ENCODE measurements at regions not wholly inside any gene's neighbourhood (a gene's known extent, or its start where the extent isn't known, plus 50 kb on each side); places are given as distances from the start of the nearest gene placed in this dataset.
"Not testable (repeated sequence)": the region's sequence is repeated elsewhere in the genome, so short reads cannot be mapped to it uniquely, and the experiment has no call there.

DNA sequence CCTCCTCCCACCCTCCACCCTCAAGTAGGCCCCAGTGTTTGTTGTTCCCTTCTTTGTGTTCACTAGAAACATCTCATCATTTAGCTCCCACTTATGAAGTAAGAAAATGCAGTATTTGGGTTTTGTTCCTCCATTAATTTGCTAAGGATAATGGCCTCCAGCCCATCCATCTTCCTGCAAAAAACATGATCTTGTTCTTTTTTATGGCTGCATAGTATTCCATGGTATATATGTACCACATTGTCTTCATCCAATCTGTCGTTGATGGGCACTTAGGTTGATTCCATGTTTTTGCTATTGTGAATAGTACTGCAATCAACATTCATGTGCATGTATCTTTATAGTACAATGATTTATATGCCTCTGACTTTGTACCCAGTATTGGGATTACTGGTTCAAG, 416.8 kb upstream of the SASH1 start:
- no peak for DNase-seq

DNA sequence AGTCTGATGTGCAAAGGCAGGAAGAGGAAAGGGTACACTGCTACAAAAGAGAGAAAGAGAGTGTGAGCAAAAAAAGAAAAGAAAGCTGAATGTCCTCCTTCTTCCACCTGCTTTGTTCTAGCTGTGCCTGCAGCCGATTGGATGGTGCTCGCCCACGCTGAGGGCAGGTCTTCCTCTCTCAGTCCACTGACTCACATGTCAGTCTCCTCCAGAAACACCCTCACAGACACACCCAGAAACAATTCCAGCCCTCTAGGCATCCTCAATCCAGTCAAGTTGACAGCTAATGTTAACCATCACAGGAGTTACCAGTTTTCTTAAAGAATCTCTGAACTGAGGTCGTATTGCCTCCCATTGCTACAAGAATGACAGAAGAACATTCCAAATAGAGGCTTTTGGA, 411.9 kb upstream of the SASH1 start:
- DNase-seq, result no peak

DNA sequence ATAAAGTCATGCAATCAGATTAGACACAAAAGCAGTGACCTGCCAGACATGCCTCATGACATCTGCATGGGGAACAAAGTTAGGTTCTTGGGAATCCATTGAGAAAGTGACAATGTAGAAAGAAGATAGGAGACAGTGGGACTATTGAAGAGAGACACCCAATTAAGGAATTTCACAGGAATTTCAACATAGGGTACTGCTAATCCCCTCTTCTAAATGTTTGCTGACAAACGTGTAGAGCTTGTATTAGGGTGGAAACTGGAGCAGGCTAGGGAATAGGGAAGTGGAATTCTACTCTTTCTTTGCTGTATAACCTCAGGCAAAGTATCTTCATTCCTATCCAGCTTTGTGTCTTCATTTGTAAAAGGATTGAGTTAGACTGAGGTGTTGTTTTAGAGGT, 409.4 kb upstream of the SASH1 start:
- DNase-seq, result no peak

DNA sequence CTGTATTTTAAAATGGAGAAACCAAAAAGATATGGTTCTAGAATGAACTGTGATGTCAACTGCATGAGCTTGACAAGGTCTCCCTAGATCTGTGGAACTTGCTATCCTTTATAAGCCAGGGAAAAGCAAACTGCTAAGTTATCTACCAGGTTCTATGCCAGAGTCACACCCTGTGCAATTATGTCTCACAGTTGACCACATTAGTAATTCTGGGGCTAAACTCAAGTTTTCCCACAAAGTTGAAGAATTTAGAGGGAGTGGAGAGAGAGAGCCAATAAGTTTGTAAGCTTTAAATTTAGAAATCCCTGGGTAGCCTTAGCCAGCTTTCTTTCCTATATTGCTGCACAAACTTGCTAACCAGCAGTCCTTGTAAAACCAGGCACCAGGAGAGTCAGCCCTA, 407.0 kb upstream of the SASH1 start:
- DNase-seq, result no peak

DNA sequence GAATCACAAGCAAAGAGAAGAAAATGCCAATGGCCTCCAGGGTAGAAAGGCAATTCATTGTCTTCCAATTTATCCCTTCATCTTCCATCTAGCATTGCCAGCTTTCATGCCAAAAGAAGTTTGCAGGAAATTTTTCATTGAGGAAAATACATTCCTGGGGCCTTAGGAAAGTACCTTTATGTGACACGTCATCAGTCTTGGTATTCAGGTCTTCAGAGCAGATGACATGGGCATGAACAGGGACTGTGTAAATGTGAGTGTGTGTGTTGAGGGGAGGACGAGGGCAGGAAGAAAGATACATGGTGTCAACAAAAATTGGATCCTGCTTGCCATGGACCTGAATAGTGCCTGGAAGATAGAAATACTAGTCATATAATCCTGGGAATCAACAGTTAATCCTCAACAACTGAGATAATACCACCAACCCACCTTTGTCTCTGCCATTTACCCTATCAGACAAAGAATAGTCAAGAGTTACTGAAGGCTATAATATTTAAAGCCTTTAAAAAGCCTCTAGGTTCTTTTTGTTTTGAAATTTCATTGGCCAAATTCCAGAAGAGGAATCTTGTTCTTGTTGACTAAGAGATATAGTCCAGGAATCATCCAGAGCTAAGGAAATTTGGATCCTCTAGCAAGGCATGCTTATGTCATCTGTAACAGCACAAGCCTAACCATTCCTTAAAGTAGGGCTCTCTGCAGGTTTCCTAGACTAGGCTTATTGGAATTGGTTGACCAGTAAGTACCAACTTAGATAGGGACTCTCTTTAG, 405.8 kb upstream of the SASH1 start:
- DNase-seq, result no peak

DNA sequence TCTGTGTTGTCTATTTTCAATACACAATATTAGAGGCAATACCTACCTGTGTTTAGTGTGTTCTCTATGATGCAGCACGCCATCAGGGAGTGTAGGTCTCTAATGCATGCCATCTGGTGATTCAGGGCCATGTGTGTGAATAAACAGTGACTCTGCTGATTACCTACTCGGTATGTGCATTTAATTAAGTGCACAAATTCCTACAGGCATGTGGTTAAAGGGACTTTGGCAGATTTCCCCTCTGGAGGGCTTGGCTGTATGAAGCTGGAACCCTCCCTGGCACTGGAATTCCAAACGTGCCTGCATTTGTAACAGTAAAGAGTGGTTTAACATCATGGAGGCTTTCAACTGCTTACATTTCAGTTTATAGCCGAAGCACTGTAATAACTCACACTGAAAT, 401.5 kb upstream of the SASH1 start:
- no peak for DNase-seq

DNA sequence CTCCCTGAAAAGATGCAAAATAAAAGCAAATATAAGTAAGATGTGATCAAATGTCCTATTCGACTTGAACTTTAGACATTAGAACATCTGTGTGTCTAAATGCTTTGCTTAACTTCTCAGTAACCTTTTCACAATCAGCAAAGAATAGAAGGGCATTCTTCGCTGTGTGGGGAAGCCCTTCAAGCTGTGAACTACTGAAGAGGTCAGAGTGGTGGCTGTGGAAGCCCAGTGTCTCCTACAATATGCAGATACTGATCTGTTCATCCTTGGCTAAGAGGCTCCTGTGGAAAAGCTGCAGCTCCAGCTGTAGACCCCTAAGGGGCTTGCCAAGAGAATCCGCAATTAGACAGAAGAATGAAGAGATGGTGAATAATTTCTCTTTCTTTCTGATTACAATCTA, 400.3 kb upstream of the SASH1 start:
- no peak for DNase-seq

DNA sequence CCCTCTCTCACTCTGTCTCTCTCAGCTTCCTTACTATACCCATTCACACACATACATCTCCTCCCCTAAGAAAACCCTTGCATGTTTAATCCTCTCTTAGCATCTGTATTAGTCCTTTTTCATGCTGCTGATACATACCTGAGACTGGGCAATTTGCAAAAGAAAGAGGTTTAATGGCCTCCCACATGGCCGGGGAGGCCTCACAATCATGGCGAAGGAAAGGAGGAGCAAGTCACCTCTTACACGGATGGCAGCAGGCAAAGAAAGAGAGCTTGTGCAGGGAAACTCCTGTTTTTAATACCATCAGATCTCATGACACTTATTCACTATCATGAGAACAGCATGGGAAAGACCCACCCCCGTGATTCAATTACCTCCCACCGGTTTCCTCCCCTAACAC, 398.5 kb upstream of the SASH1 start:
- DNase-seq, result no peak

DNA sequence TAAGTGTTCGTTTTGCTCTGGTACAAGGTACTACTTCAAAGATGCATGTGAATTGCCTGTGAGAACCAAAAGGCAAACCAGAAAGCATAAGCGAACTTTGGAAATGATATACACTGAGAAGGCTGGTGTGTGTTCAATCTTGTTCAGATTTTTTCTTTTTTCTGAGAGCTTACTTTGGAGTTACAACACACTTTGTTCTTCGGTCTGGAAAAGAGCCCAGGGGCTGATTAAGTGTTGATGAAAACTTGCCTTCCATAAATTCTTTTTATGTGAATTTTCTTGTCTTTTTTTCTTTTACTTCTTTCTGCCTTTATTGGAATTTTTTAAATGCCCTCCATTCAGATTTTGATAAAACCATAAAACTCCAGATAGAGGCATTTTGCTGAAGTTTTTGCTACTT, 395.1 kb upstream of the SASH1 start:
- DNase-seq, result no peak

DNA sequence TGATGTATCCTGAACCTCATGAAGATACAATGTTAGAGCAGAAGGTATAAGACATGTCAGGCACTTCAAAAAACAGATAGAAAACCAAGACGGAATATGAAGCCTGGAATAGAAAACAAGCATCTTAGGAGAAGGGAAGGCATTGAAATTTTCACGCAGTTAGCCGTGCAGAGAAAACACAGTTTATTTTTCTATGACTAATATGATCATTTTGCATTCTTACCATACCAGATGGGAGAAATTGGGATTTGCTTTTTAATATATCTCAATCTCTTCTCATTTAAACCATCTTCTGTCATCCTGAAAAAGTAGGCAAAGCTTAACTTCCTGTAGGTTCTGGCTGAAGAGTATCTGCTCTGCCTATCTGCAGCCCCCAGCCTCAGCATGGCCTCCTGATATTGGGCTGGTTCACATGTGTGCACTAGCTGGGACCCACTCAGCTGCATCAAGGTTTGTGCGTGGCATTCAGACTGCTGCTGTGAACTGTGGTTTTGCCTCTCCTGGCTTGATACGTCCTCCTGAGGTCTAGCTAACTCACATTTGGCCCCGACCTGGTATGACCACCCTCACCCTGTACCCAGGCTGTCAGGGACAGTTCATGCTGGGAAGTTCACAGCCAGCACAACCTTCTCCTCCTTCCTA, 392.5 kb upstream of the SASH1 start:
- no peak for DNase-seq

DNA sequence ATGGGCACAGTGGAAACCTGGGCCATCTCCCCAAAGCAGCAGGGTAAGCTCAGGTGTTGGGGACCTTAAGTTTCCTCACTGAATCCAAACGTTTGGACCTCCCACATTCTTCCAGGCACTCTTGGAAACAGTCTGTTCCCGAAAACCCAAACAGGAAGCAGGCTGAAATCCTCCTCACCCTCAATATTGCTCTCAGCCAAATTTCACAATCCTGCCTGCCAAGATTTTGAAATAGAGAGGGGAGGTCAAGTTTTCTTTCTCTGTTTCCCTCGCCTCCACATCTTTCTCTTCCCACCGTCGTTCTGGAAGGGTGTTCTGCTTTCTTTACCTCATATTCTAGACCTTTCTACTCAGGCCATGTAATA, 392.0 kb upstream of the SASH1 start:
- no peak for DNase-seq

DNA sequence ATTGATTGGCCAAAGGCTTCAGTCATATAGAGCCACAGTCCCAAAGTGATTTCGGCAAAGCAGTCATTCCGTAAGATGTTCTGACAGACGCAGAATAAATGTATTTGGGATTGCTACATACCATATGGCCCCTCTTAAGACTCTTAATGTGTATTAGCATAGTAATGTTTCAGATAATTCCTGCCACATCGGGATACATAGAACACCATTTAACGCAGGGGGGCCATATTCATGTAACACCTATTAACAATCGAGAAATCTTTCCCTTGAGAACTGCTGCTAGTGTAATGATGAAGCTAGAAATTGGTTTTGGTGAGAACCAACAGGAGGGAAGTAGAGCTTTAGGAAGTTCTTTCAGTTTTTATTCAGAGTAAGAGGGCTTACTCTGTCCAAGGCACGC, 390.9 kb upstream of the SASH1 start:
- no peak for DNase-seq

DNA sequence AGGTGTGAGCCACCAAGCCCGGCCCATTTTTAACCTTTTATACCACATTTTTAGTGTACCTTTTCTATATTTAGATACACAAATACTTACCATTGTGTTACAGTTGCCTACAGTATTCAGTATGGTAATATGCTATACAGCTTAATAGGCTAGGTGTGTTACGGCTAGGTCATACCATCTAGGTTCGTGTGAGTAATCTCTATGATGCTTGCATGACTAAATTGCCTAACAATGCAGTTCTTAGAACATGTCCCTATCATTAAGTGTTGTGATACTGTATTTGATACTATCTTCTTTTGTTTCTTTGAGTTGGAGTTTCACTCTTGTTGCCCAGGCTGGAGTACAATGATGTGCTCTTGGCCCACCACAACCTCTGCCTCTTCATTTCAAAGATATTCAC, 387.7 kb upstream of the SASH1 start:
- no peak for DNase-seq

DNA sequence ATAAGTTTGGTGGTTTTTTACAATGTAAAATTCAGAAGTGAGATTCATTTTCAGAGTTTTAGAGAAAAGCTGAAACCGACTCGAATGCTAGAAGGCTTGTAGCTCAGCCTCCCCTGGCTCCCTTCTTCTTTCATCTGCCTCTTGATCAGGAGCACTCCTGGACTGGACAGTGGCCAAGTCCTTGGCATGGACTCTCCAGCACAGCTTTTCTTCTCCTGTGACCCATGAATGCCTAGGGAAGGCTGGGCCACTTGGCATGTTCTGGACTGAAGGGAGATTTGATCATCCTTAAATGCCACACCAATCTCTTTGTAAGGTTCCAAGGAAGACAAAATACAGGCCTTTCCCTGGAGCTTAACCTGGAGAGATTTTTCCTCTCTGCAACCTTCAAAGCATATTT, 384.0 kb upstream of the SASH1 start:
- DNase-seq, result no peak

DNA sequence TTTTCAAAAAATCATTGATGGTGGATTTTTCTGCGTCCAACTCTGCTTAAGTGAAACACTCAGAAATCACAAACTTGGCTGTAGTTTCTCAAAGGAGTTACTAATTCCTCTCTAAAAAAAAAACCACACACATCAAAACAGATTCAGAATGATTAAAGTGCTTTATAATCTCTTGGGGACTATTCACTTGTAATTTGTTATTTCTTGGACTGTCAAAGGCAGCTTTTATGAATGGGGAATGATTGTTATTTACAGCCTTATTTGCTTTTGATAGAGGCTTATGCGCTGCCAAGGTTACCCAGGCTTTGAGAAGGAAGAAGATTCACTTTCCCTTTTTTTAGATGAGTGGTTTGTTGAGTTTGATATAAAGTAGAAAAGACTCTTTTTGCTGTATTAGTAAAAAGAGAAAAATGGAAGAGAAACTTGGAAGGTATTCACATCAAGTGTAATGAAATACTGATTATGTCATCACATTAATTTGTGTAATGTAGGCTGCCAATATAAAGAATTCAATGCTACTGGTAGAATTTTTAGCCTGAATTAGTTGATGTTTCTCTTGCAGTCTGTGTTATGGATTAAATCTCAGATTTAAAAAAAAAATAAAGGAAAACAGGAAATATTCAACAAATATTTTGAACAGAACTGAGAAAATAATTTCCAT, 381.0 kb upstream of the SASH1 start:
- DNase-seq, result no peak

DNA sequence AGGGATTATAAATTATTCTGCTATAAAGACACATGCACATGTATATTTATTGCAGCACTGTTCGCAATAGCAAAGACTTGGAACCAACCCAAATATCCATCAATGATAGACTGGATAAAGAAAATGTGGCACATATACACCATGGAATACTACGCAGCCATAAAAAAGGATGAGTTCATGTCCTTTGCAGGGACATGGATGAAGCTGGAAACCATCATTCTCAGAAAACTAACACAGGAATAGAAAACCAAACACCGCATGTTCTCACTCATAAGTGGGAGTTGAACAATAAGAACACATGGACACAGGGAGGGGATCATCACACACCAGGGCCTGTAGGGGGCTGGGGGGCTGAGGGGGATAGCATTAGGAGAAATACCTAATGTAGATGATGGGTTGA, 377.2 kb upstream of the SASH1 start:
- DNase-seq, result not testable (repeated sequence)

DNA sequence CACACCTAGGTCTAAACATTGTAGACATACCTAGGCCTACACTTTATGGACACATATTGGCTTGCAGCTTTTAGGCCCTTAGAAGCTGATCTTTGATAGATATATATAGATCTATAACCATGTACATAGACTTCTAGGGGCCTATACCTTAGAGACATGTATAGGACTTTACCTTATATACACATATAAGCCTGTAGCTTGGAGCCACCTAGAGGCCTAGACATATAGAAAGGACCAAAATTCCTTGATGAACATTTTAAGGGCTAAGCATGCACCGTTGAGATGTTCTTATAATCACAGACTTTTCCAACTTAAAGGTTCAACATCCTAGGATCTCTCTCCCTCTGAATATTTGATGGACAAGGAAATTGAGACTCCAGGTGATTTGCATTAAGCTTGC, 371.7 kb upstream of the SASH1 start:
- DNase-seq, result no peak

DNA sequence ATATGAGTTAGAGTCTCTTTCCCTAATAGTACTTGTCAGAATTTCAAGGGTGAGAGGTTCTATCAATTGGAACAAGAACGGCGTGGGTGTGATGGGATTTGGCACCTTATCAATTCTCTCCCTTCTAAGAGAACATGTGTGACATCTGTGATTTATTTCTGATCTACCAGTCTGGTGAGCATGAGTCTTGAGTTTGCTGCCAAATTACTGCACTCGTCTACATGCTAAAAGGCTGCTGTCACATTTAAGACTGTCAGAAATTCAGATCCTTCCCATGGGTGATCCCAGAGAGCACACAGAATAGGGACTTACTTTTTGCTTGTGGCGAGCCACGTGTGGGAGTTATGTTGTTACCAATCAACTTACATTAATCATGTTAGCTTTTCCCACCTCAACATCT, 370.2 kb upstream of the SASH1 start:
- no peak for DNase-seq

DNA sequence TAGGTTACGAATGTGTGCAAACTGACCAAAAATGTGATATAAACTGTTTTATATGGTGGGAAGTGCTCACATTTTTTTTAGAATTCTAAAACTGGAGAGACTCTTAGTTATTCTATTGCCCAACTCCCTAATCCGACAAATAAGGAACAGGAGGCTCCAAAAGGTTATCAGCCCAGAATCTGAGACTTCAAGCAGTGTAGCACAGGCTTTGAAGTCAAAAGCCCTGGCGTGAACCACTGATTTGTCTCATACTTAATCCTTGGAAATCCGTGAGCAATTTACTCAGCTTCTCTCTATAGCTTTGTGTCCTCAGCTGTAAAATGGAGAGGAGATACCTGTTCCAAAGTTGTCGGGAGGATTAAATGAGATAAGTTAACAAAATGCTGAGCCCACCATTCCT, 368.8 kb upstream of the SASH1 start:
- no peak for DNase-seq

DNA sequence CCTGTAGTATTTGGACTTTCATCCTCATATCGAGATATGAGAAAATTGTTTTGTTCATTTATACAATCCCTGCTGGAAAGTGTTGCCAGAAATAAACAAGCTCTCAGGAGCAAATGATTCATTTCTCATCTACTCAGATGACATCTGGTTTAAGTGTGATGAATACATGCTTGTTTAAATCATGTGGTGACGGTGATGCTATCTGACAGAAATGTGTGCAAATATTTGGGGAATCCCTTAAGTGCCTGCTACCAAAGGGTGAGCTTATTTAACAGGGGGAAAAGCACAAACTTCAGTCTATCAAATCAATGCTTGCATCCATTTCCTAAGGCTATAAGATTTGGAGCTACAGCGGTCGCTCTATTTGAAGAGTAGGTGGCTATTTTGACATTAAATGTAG, 368.3 kb upstream of the SASH1 start:
- no peak for DNase-seq

DNA sequence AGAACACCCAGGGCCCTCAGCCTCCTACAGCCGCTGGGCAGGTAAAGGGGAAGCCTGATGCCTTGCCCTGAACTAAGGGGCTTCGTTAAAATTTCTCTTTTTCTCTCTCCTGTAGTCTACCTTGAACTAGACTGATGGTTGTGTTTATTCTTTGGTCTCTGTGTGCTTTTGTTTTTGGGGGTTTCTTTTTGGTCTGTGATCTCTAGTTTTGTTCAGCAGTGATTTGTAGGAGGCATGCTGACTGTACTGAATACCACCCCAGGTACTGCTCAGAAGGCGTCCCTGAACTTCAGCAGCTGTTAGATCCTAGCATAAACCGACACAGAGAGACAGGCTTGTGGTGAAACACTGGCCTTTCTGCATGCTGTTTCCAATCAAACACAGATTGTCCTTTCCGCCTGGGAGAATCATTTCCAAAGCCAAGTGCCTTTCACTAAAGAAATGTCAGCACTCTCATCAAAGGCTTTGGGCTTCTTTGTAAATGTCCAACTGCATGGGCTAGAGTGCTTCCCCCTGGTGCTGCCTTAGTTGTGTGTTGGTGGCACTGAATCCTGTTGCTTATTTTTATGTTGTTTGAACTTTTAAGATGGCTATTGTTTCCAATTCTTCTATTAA, 364.7 kb upstream of the SASH1 start:
- no peak for DNase-seq

DNA sequence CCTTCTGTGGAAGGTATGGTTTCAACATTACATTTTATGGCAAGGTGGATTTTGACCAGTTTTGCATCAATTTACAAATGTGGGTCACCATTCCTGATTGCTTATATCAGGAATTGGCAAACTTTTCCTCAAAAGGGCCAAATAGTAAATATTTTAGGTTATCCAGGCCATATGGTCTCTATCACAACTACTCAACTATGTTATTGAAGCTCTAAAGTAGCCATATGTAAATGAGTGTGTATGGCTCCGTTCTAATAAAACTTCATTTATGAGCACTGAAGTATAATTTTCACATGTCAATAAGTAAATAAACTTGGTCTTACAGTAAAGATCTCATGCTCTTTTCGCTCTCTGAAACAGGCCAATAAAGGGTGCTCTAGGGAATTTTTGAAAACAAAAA, 362.7 kb upstream of the SASH1 start:
- no peak for DNase-seq

DNA sequence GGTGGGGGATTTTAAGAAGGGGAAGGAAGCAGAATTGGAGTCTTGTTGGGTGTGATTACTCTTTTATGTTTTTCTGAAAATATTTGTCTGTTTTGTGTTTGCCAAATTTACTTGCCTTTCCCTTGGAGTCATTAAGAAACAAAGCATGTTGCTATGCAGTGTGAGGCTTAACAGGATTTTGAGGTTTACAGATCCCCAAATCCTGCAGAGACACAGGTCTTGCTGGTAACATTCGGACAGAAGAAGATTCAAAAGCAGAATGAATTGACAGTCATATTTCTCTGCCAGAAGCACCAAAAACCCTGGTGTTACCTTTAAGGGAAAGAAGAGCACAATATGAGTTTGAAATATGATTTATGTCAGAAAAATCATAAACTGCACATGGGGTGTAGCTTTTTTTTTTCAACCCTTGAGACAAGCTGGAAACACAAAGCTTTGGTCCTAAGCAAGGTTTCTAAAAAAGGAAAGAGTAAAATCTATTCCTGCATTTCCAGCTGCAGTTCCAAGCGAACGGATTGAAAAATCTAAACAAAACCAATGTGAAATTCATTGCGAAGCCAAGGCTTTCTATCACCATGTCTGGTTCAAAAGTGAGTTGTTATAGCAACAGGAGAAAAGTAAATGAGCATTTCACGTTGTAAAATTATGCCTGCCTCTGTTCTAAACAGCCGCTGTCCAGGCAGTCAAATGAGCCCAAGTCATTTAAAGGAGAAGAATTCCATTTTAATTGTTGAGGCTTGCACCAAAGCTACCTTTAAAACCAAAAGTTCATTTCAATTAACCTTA, 358.9 kb upstream of the SASH1 start:
- DNase-seq, result no peak
